Stimulated activated naive CD8-positive, alpha-beta T cell treated with anti-CD3 and anti-CD28 coated beads, Interleukin-15, Interleukin-2, amounts not matched to agents 100 ng/mL and 50 ng/mL, for 24 hours (primary cell): ENCODE measurements at regions not wholly inside any gene's neighbourhood (a gene's known extent, or its start where the extent isn't known, plus 50 kb on each side); places are given as distances from the start of the nearest gene placed in this dataset.
"Not testable (repeated sequence)": the region's sequence is repeated elsewhere in the genome, so short reads cannot be mapped to it uniquely, and the experiment has no call there.

ENCODE experiments used
- H3K27ac Mint-ChIP-seq: one replicate; pipeline ENCODE4 v1.8.0; 2021; ENCODE audit warnings: mild to moderate bottlenecking, mixed read lengths
- H3K27me3 Mint-ChIP-seq: one replicate; pipeline ENCODE4 v1.8.0; 2021; ENCODE audit warnings: mixed read lengths
- H3K36me3 Mint-ChIP-seq: one replicate; pipeline ENCODE4 v1.8.0; 2021; ENCODE audit warnings: low read depth, mixed read lengths
- H3K4me1 Mint-ChIP-seq: one replicate; pipeline ENCODE4 v1.8.0; 2021; ENCODE audit warnings: low read depth, mixed read lengths
- H3K4me3 Mint-ChIP-seq: one replicate; pipeline ENCODE4 v1.8.0; 2021; ENCODE audit warnings: mild to moderate bottlenecking, mixed read lengths
- H3K9me3 Mint-ChIP-seq: one replicate; pipeline ENCODE4 v1.8.0; 2021; ENCODE audit warnings: mixed read lengths

DNA sequence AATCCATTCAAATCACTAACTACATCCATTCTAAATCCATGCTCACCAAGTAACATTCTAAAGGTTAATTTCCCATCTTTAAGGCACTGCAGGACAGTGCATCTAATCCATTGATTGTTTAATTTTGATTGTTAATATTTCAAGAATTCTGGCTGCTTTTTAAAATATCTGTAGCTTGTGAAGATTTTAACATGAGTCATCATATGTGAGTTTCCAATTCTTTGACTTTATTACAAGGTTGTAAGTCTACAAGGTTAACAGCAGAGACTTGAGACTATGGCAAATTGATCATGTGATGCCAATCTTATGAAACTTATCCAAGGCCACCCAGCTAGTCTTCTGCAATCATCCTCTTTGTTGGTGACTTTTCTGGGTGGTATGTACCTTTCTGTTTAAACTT lies 349.2 kb upstream of the ZC3H15 start:
- Mint-ChIP-seq H3K4me1 (no peaks in the 10 kb centered on the region), H3K36me3 (no peaks in the 10 kb centered on the region), H3K27ac (no peak overlapping the region), H3K9me3 (no peaks in the 10 kb centered on the region), H3K4me3 (no peak overlapping the region), H3K27me3 (no peaks in the 10 kb centered on the region)

DNA sequence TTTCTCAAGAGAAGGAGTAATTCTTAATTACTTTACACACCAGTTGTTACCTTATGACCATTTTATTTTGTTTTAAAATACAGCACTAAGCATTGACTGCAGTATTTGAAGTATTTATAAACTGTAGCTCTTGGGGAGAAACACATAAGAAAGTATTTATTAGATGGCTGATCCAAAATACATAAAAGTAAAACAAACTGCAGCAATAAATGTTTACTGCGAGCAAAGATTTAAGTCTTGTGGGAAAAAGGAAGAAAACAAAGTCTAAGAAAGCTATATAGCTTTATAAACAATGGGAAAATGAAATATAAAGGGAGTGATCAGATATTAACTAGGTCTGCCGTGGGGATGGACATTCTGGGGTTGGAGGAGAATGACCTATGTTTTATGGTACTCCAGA lies 347.2 kb upstream of the ZC3H15 start:
- H3K27ac Mint-ChIP-seq = no peak overlapping the region
- H3K4me1 Mint-ChIP-seq = no peaks in the 10 kb centered on the region
- no peaks in the 10 kb centered on the region for H3K36me3 Mint-ChIP-seq
- H3K9me3 Mint-ChIP-seq = no peaks in the 10 kb centered on the region
- H3K27me3 Mint-ChIP-seq = no peaks in the 10 kb centered on the region
- H3K4me3 Mint-ChIP-seq = no peak overlapping the region

DNA sequence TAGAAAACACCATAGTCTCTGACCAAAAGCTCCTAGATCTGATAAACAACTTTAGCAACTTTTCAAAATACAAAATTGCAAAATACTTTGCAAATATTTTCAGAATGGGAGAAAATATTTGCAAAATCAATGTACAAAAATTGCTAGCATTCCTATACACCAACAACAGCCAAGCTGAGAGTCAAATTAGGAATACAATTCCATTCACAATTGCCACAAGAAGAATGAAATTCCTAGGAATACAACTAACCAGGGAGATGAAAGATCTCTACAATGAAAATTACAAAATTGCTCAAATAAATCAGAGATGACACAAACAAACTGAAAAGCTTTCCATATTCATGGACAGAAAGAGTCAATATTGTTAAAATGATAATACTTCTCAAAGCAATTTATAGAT lies 327.0 kb upstream of the ZC3H15 start:
- H3K4me3 Mint-ChIP-seq = no peak overlapping the region
- no peaks in the 10 kb centered on the region for H3K27me3 Mint-ChIP-seq
- H3K27ac Mint-ChIP-seq = no peak overlapping the region
- peaks cover 30% of the 10 kb centered on the region for H3K36me3 Mint-ChIP-seq
- H3K4me1 Mint-ChIP-seq = no peaks in the 10 kb centered on the region
- peaks cover 49% of the 10 kb centered on the region for H3K9me3 Mint-ChIP-seq

DNA sequence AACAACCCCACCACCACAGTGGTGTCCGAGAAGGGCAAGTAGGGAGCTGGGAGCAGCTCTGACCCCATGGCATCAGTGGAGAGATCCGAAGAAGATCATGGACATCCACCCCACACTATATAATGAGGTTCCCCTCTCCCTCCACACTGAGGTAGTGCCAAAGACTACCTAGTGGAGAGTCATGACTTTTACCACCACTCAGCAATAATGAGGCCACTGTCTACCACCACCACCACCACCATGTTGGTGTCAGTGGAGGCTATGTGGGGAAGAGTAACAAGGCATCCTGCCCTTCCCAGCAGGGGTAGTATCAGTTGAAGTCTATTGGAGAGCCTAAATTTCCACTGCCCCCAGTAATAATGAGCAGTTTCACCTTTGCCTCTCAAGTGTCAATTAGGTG lies 321.7 kb upstream of the ZC3H15 start:
- peaks cover 19% of the 10 kb centered on the region for H3K36me3 Mint-ChIP-seq
- H3K4me1 Mint-ChIP-seq = no peaks in the 10 kb centered on the region
- H3K27ac Mint-ChIP-seq = no peak overlapping the region
- H3K9me3 Mint-ChIP-seq = peaks cover 33% of the 10 kb centered on the region
- H3K4me3 Mint-ChIP-seq = no peak overlapping the region
- H3K27me3 Mint-ChIP-seq = no peaks in the 10 kb centered on the region

DNA sequence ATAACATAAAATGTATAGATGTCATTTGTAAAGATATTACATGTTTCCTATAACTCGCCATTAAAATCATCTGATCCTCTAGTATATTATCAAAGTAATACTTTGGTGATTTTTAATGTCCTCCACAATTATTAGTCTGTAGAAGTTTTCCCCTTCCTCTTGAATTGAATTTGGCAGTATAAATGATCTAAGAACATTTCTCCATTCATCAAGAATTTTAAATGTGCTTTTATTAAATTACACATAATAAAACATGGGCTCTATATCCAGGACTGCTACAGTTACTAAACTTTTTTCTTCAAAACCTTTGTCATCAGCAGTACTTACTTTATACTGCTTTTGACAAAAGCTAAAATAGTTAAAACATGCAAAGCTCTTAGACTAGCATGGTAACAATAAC lies 315.4 kb upstream of the ZC3H15 start:
- no peak overlapping the region for H3K27ac Mint-ChIP-seq
- H3K4me1 Mint-ChIP-seq = no peaks in the 10 kb centered on the region
- H3K4me3 Mint-ChIP-seq = no peak overlapping the region
- H3K36me3 Mint-ChIP-seq = no peaks in the 10 kb centered on the region
- H3K9me3 Mint-ChIP-seq = peaks cover 6% of the 10 kb centered on the region
- no peaks in the 10 kb centered on the region for H3K27me3 Mint-ChIP-seq

DNA sequence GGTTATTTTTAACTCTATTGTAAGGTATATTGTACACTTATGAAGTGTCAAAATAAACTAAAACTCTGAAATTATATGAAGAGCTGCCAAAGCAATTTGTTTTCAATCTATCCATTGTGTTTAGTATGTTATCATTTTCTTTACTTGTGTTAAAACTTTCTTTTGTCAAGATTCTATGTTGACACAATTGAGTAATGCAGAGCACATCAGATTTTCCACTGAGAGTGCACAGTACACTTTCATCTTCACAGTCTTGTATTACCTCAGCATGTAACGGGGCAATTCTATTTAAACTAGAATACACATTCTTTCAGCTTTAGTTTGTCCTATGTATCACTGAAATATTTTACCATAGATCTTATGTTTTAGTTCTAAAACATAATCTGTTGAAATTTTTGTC lies 304.4 kb upstream of the ZC3H15 start:
- no peaks in the 10 kb centered on the region for H3K4me1 Mint-ChIP-seq
- H3K27me3 Mint-ChIP-seq = no peaks in the 10 kb centered on the region
- no peaks in the 10 kb centered on the region for H3K9me3 Mint-ChIP-seq
- H3K4me3 Mint-ChIP-seq = no peak overlapping the region
- H3K36me3 Mint-ChIP-seq = peaks cover 9% of the 10 kb centered on the region
- H3K27ac Mint-ChIP-seq = no peak overlapping the region

DNA sequence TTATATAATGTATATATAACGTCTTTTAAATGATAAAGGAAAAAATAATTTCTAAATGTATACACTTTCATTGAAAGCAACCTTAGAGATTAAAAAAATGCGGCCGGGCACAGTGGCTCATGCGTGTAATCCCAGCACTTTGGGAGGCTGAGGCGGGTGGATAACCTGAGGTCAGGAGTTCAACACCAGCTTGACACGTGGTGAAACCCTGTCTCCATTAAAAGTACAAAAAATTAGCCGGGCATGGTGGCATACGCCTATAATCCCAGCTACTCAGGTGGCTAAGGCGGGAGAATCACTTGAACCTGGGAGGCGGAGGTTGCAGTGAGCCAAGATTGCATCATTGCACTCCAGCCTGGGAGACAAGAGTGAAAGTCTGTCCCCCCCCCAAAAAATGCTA lies 303.7 kb upstream of the ZC3H15 start:
- H3K4me3 Mint-ChIP-seq, H3K4me1 Mint-ChIP-seq, H3K36me3 Mint-ChIP-seq, H3K9me3 Mint-ChIP-seq, H3K27me3 Mint-ChIP-seq, H3K27ac Mint-ChIP-seq: not testable (repeated sequence)

DNA sequence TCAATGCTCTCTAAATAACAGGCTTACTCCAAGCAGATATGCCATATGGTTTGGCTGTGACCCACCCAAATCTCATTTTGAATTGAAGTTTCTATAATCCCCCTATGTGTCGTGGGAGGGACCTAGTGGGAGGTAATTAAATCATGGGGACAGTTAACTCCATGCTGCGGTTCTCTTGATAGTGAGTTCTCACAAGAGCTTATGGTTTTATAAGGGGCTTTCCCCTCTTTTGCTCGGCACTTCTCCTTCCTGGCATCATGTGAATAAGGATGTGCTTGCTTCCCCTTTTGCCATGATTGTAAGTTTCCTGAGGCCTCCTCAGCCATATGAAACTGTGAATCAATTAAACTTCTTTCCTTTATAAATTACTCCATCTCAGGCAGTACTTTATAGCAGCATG lies 302.7 kb upstream of the ZC3H15 start:
- no peak overlapping the region for H3K27ac Mint-ChIP-seq
- no peaks in the 10 kb centered on the region for H3K27me3 Mint-ChIP-seq
- H3K4me1 Mint-ChIP-seq = no peaks in the 10 kb centered on the region

DNA sequence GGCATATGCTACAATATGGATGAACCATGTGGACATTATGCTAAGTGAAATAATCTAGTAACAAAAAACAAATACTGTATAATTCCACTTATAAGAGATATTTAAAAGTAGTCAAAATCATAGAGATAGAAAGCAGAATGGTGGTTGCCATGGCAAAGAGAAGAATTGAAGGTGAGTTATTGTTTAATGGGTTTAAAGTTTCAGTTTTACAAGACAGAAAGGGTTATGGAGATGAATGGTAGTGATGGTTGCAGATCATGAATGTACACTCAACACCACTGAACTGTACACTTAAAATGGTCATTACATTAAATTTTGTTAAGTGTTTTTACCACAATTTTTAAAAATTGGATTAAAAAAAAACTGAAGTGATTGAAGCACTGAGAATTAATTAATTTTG lies 298.2 kb upstream of the ZC3H15 start:
- H3K36me3 Mint-ChIP-seq = no peaks in the 10 kb centered on the region
- no peak overlapping the region for H3K27ac Mint-ChIP-seq
- no peak overlapping the region for H3K4me3 Mint-ChIP-seq
- no peaks in the 10 kb centered on the region for H3K27me3 Mint-ChIP-seq
- H3K9me3 Mint-ChIP-seq = peaks cover 9% of the 10 kb centered on the region
- no peaks in the 10 kb centered on the region for H3K4me1 Mint-ChIP-seq

More for the DNA sequence above, 302.7 kb upstream of the ZC3H15 start:
- H3K4me3 Mint-ChIP-seq = no peak overlapping the region
- peaks cover 9% of the 10 kb centered on the region for H3K36me3 Mint-ChIP-seq
- peaks cover 7% of the 10 kb centered on the region for H3K9me3 Mint-ChIP-seq

DNA sequence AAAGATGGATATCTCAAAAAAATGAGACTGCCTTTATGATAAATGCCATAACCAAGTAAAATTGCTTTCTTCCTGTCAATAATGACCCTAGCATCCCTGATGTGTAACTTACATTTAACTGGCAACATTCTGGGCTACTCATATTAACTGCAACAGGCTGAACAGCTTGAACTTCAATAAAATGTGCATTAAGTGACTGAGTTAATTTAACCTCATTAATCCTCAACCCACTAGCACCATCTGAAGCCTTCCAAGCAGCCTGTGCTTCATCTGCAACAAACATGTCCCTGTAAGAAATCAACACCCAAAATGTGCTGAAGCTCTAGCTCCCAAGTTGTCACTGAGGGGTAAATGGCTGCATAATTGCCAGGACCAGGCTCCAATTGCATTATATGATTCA lies 296.2 kb upstream of the ZC3H15 start:
- Mint-ChIP-seq H3K9me3 (peaks cover 9% of the 10 kb centered on the region), H3K4me1 (no peaks in the 10 kb centered on the region), H3K4me3 (no peak overlapping the region), H3K27ac (no peak overlapping the region), H3K27me3 (no peaks in the 10 kb centered on the region), H3K36me3 (no peaks in the 10 kb centered on the region)

DNA sequence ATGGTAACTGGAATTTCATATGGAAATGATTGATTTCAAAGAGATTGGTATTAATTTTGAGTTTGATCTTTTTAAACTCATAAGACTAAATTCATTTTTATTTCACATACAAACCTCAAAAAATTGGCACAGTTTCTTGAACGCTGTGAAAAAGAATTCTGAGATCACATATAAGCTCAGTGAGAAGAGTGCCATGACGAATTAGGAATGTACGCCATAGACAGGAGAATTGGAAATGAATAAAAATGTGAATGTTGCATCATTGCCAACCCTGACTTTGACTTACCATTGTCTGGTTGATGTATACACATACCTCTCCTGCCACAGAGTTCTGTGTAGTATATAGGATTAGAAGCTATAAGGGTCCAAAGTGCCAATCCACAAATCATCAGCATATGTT lies 290.4 kb upstream of the ZC3H15 start:
- H3K9me3 Mint-ChIP-seq = no peaks in the 10 kb centered on the region
- H3K4me3 Mint-ChIP-seq = no peak overlapping the region
- no peaks in the 10 kb centered on the region for H3K27me3 Mint-ChIP-seq
- no peaks in the 10 kb centered on the region for H3K36me3 Mint-ChIP-seq
- no peak overlapping the region for H3K27ac Mint-ChIP-seq
- no peaks in the 10 kb centered on the region for H3K4me1 Mint-ChIP-seq

DNA sequence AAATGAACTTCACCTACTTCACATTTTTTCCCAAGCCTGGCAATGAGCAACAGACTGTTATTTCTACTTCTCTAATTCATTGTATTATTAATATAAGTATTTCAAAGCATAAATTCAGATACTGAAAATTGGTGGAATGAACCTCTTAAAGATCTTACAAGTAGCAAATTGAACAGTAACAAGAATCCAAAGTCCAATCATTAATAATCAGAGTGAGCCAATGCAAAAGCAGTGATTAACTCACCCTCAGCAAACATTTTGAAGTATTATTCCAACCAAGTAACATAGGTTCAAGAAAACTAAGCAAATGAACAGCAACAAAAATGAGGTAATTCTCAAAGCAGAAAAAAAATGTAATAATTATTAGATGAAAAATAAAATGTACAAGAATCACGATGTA lies 288.1 kb upstream of the ZC3H15 start:
- no peaks in the 10 kb centered on the region for H3K4me1 Mint-ChIP-seq
- H3K9me3 Mint-ChIP-seq = no peaks in the 10 kb centered on the region
- no peak overlapping the region for H3K4me3 Mint-ChIP-seq
- H3K27me3 Mint-ChIP-seq = no peaks in the 10 kb centered on the region
- no peak overlapping the region for H3K27ac Mint-ChIP-seq
- H3K36me3 Mint-ChIP-seq = no peaks in the 10 kb centered on the region

DNA sequence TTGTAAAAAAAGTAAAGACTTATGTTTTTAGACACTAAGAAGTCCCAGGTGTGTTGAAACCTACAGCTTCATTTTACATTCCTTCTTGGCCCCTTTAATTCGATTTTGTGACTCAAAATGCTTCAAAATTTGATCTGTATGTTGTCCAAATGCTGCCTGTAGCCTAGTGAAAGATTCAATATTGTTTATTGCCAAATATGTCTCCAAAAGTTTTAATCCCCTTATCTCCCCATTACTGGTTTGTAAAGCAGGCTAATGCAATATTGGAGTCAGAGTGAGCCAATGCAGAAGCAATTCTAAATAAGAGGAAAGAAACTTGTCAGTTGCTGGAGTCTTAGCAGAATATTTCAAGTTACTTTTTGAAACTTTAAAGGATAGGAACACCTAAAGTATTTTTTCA lies 287.0 kb upstream of the ZC3H15 start:
- no peak overlapping the region for H3K4me3 Mint-ChIP-seq
- no peak overlapping the region for H3K27ac Mint-ChIP-seq

DNA sequence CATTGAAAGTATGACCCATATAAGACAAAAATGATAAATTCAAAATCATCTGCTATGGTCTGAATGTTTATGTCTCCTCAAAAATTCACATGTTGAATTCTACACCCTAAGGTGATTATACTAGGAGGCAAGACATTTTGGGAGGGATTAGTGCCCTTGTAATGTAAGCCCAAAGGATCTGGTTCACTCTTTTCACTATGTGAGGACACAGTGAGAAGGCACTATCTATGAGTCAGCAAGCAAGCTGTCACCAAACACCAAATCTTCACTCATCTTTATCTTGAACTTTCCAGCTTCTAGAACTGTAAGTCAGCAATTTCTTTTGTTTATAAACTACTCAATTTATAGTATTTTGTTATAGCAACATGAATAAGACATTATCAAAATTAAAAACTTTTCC lies 284.7 kb upstream of the ZC3H15 start:
- Mint-ChIP-seq H3K27me3 (no peaks in the 10 kb centered on the region), H3K9me3 (no peaks in the 10 kb centered on the region), H3K36me3 (no peaks in the 10 kb centered on the region), H3K4me3 (no peak overlapping the region), H3K4me1 (no peaks in the 10 kb centered on the region), H3K27ac (no peak overlapping the region)

More for the DNA sequence above, 287.0 kb upstream of the ZC3H15 start:
- Mint-ChIP-seq H3K9me3 (no peaks in the 10 kb centered on the region), H3K36me3 (no peaks in the 10 kb centered on the region), H3K27me3 (no peaks in the 10 kb centered on the region), H3K4me1 (no peaks in the 10 kb centered on the region)

DNA sequence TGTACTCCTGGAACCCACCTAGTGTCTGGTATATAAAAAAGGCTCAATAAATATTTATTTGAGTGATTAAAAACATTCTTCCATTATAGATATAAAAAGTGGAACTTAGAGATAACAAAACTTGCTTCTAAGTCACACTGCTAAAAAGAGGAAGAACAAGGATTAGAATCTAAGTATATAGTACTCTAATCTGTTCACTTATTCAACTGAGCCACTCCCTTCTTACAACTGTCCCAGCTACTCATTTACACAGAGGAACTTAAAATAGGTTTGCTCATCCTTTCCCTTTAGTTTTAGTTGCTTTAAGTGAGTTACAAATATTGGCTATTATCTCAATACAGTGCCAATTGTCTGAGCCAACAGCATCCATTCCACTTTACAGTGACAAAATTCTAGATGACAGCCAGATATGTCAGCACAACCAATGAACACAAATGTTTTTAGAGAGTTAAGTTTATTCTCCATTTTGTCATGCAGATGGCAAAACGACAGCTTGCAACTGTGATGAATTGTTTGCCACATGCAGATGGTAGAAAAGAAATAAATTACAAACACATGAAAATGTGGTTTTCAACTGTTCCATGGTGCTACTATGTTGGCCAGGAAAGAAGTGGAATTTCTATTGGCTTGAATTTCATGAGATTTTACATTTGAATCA lies 280.7 kb upstream of the ZC3H15 start:
- no peaks in the 10 kb centered on the region for H3K27me3 Mint-ChIP-seq
- H3K4me3 Mint-ChIP-seq = no peak overlapping the region
- H3K27ac Mint-ChIP-seq = no peak overlapping the region

DNA sequence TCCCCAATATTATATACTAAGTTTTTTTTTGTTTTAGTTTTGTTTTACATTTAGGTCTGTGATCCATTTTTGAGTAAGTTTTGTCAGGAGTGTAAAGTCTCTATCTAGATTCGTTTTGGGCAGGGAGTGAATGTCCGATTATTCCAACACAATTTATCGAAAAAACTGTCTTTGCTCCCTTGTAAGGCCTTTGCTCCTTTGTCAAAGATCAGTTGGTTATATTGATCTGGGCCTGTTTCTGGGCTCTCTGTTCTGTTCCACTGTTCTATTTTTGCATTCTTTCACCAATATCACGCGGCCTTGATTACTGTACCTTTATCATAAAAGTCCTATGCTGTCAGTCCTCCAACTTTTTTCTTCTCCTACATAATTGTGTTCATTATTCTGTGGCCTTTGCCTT lies 276.5 kb upstream of the ZC3H15 start:
- H3K9me3 Mint-ChIP-seq = peaks cover 6% of the 10 kb centered on the region
- no peak overlapping the region for H3K27ac Mint-ChIP-seq
- no peak overlapping the region for H3K4me3 Mint-ChIP-seq
- H3K27me3 Mint-ChIP-seq = no peaks in the 10 kb centered on the region
- peaks cover 4% of the 10 kb centered on the region for H3K36me3 Mint-ChIP-seq
- H3K4me1 Mint-ChIP-seq = no peaks in the 10 kb centered on the region

More for the DNA sequence above, 280.7 kb upstream of the ZC3H15 start:
- no peaks in the 10 kb centered on the region for H3K36me3 Mint-ChIP-seq
- no peaks in the 10 kb centered on the region for H3K4me1 Mint-ChIP-seq
- H3K9me3 Mint-ChIP-seq = peaks cover 6% of the 10 kb centered on the region
